ENCODE measurements at regions not wholly inside any gene's neighbourhood (a gene's known extent, or its start where the extent isn't known, plus 50 kb on each side); places are given as distances from the start of the nearest gene placed in this dataset.
A peak's percentile ranks its signal among the peaks of the same experiment; 100 is the strongest.

DNA sequence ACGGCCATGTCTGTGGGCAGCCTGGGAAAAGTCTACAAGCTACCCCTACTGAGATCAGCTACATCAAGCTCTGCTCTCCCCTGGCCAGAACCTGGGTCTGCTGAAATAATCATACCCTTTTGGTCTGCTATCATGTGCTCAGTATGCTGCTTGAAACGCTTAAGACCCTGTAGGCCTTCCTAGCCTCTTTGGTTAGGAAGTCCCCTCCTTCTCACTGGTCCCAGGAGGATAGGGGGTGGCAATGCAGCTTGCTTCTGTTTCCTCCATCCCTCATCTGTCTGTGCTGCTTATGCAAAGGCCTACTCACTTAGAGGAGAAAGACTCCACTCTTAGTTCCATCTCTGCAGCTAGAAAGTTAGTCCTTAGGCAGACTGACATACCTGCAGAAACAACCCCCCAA, 118.2 kb upstream of the RASGRP1 start:
- Mint-ChIP-seq H3K27ac (ENCODE audit: unreplicated experiment) (no peak overlapping the region), H3K9me3 (ENCODE audit: unreplicated experiment) (no peaks in the 10 kb centered on the region), H3K4me1 (ENCODE audit: unreplicated experiment) (peaks cover 9% of the 10 kb centered on the region), H3K27me3 (ENCODE audit: unreplicated experiment) (peaks cover 7% of the 10 kb centered on the region), H3K36me3 (ENCODE audit: unreplicated experiment) (no peaks in the 10 kb centered on the region), H3K4me3 (ENCODE audit: unreplicated experiment) (no peak overlapping the region)
- TF ChIP-seq, protein P1, sequence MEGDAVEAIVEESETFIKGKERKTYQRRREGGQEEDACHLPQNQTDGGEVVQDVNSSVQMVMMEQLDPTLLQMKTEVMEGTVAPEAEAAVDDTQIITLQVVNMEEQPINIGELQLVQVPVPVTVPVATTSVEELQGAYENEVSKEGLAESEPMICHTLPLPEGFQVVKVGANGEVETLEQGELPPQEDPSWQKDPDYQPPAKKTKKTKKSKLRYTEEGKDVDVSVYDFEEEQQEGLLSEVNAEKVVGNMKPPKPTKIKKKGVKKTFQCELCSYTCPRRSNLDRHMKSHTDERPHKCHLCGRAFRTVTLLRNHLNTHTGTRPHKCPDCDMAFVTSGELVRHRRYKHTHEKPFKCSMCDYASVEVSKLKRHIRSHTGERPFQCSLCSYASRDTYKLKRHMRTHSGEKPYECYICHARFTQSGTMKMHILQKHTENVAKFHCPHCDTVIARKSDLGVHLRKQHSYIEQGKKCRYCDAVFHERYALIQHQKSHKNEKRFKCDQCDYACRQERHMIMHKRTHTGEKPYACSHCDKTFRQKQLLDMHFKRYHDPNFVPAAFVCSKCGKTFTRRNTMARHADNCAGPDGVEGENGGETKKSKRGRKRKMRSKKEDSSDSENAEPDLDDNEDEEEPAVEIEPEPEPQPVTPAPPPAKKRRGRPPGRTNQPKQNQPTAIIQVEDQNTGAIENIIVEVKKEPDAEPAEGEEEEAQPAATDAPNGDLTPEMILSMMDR (IDR thresholded peaks at IDR 0.05), result no peak
- DNase-seq (ENCODE audit: extremely low spot score, unreplicated experiment), result no peak

DNA sequence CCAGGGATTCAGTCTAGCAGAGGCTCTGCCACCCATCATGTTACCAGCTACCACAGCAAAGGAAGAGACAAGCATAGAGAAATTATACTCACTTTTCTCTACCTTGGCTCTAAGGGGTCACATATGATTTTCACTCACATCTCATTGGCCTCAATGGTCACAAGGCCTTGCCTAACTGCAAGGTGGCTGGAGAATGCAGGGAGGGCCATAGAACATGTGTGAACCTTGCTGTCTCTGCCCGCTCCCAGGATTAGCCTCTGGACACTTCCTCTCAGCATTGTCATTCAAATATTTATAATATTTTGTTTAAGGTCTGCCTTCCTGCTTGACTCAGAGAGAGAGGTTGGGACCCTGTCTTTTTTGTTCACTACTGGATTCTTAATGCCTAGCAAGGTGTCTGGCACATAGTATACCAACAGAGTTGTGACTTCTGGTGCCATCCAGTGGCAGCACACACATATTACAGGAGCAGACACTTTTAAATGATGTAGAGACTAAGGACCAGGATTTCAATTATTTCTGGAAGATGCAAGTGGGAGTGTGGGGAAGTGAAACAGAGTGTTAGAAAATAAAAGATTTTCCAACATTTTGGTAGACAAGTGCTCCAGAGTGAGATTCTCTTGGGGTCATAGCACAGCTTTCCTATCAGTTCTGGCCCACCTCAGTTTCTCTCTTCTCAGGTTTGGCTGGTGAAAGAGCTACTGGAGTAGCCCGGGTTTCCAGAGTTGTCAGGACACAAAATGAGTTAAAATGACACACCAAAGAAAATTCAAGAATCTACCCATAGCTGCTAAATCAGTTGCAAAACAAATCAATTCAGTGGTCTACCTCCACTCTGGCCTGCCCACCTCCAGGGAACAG, 119.0 kb upstream of the RASGRP1 start:
- Mint-ChIP-seq H3K4me3 (ENCODE audit: unreplicated experiment) (no peak overlapping the region), H3K27ac (ENCODE audit: unreplicated experiment) (no peak overlapping the region), H3K9me3 (ENCODE audit: unreplicated experiment) (no peaks in the 10 kb centered on the region), H3K27me3 (ENCODE audit: unreplicated experiment) (peaks cover 4% of the 10 kb centered on the region), H3K36me3 (ENCODE audit: unreplicated experiment) (no peaks in the 10 kb centered on the region), H3K4me1 (ENCODE audit: unreplicated experiment) (peaks cover 11% of the 10 kb centered on the region)
- DNase-seq (ENCODE audit: extremely low spot score, unreplicated experiment), result no peak
- TF ChIP-seq, protein P1 (IDR thresholded peaks at IDR 0.05), result peak; percentile 89

DNA sequence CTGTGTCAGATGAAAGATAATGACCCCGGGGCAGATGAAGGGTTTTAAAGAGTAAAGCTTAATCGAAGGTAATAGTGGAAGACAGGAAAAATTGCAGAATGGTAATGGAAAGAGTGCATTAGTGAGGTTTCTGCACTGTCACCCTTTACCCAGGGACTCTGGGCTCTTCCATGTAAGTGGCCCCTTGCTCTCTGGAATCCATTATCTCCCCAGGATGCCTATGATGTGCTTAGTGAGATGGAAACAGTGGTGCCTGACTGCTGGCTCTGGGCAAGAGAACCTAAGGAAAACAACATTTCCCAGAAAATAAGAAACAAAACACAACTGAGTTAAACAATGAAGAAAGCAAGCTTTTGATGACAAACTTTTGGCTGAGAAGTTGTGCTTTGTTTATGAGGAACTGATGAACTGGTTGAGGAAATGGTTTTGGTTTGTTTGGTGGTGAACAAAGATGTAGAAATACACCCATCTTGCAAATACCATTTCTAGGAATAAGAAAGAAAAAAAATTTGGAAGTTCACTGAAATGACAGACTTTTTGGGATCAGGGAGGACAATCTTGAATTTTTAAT, 119.9 kb upstream of the RASGRP1 start:
- Mint-ChIP-seq H3K27ac (ENCODE audit: unreplicated experiment) (no peak overlapping the region), H3K9me3 (ENCODE audit: unreplicated experiment) (no peaks in the 10 kb centered on the region), H3K4me3 (ENCODE audit: unreplicated experiment) (no peak overlapping the region), H3K27me3 (ENCODE audit: unreplicated experiment) (peaks cover 4% of the 10 kb centered on the region), H3K36me3 (ENCODE audit: unreplicated experiment) (no peaks in the 10 kb centered on the region), H3K4me1 (ENCODE audit: unreplicated experiment) (peaks cover 11% of the 10 kb centered on the region)
- DNase-seq (ENCODE audit: extremely low spot score, unreplicated experiment), result no peak
- TF ChIP-seq, protein P1 (IDR thresholded peaks at IDR 0.05), result no peak

DNA sequence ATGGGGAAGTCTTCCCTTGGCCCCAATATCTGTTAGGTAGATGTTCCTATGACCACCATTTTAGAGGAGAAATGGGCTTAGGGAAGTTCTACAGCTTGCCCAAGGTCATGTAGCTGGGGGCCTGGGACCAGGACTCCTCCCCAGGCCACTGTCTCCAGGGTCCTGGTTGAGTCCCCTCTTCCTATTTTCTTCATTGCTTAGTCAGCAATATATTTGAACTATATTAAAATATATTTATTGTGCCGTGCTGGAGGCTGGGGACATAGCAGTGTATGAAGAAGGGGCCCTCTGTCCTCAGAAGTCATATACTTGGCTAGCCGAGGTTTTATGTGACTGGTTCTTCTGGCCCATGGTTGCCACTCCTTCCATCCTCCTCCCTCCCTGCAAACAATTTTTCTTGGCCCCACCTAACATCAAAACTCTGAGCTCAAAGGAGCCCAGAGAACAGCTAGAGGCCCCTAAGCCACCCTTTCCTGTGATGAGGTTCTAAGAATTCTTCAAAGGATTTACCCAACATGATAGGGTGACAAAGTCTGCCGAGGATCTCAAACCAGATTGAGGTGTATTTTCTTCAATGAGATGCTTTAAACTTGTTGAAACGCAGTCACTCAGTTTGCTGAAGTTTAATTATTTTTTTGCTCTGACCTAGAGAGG, 121.2 kb upstream of the RASGRP1 start:
- no peak for DNase-seq (ENCODE audit: extremely low spot score, unreplicated experiment)
- Mint-ChIP-seq H3K4me3 (ENCODE audit: unreplicated experiment) (no peak overlapping the region), H3K9me3 (ENCODE audit: unreplicated experiment) (no peaks in the 10 kb centered on the region), H3K27me3 (ENCODE audit: unreplicated experiment) (no peaks in the 10 kb centered on the region), H3K36me3 (ENCODE audit: unreplicated experiment) (no peaks in the 10 kb centered on the region), H3K27ac (ENCODE audit: unreplicated experiment) (no peak overlapping the region), H3K4me1 (ENCODE audit: unreplicated experiment) (peaks cover 11% of the 10 kb centered on the region)
- TF ChIP-seq, protein P1 (IDR thresholded peaks at IDR 0.05), result no peak

DNA sequence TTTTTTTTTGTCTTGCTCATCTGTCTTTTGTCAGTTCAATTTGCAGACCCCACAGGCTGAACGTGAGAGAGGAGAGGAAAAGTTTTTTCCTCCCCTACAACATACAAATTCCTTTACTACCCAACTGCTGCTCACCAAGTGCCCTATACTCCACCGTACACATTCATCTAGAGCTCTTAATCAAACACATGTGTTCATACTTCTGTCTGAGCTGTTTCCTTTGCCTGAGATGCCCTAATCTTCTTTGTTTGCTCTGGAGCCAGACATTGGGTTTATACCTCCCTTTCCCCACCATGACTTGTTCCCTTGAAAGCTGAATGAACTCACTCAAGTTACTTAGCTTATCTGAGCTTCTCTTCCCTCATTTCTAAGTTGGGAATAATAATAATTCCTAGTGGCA, 122.7 kb upstream of the RASGRP1 start:
- H3K4me3 Mint-ChIP-seq (ENCODE audit: unreplicated experiment), result no peak overlapping the region
- no peaks in the 10 kb centered on the region for H3K9me3 Mint-ChIP-seq (ENCODE audit: unreplicated experiment)
- no peaks in the 10 kb centered on the region for H3K36me3 Mint-ChIP-seq (ENCODE audit: unreplicated experiment)
- H3K4me1 Mint-ChIP-seq (ENCODE audit: unreplicated experiment), result peaks cover 23% of the 10 kb centered on the region
- H3K27ac Mint-ChIP-seq (ENCODE audit: unreplicated experiment), result peak overlapping the region; percentile 42
- TF ChIP-seq, protein P1 (IDR thresholded peaks at IDR 0.05), result no peak
- no peaks in the 10 kb centered on the region for H3K27me3 Mint-ChIP-seq (ENCODE audit: unreplicated experiment)
- no peak for DNase-seq (ENCODE audit: extremely low spot score, unreplicated experiment)

Measured in osteocyte (in vitro differentiated cells).